ENCODE measurements at regions not wholly inside any gene's neighbourhood (a gene's known extent, or its start where the extent isn't known, plus 50 kb on each side); places are given as distances from the start of the nearest gene placed in this dataset.

GRCh38 chr14:82850576-82850975 is 1316.9 kb upstream of the SEL1L start:
- TF ChIP-seq CTCF (IDR thresholded peaks at IDR 0.05; ENCODE audit: poor library complexity) = no peak
- TF ChIP-seq EZH2phosphoT487 (IDR thresholded peaks at IDR 0.05; ENCODE audit: low read depth, severe bottlenecking, unreplicated experiment) = no peak
